ACC112 (cell line): ENCODE measurements at regions not wholly inside any gene's neighbourhood (a gene's known extent, or its start where the extent isn't known, plus 50 kb on each side); places are given as distances from the start of the nearest gene placed in this dataset.
A peak's percentile ranks its signal among the peaks of the same experiment; 100 is the strongest.

ENCODE experiments used
- H2AFZ ChIP-seq: fragments of 200-600 bp; sonication (generic); one replicate; pipeline ENCODE4 v1.6.0; 2017; ENCODE audit warnings: antibody characterized with exemption, low read length; ENCODE audit not compliant: unreplicated experiment
- H3K27ac ChIP-seq: fragments of 200-600 bp; sonication (generic); 2 replicates; pipeline ENCODE4 v1.5.1; 2014; ENCODE audit warnings: low read depth, mild to moderate bottlenecking, antibody characterized with exemption, low read length, moderate library complexity
- H3K27me3 ChIP-seq: fragments of 200-600 bp; sonication (generic); 2 replicates; pipeline ENCODE4 v1.6.1; 2014; ENCODE audit warnings: mild to moderate bottlenecking, antibody characterized with exemption, low read length, moderate library complexity, mixed read lengths; ENCODE audit not compliant: insufficient read depth
- H3K36me3 ChIP-seq: fragments of 200-600 bp; sonication (generic); 2 replicates; pipeline ENCODE4 v1.6.1; 2016; ENCODE audit warnings: mild to moderate bottlenecking, antibody characterized with exemption, low read length, moderate library complexity, mixed read lengths; ENCODE audit not compliant: insufficient read depth
- H3K4me1 ChIP-seq: fragments of 200-600 bp; sonication (generic); one replicate; pipeline ENCODE4 v1.6.1; 2016; ENCODE audit warnings: low read length, mixed read lengths; ENCODE audit not compliant: insufficient read depth, unreplicated experiment, control insufficient read depth
- H3K4me3 ChIP-seq: fragments of 200-600 bp; sonication (generic); 2 replicates; pipeline ENCODE4 v1.5.1; 2014; ENCODE audit warnings: mild to moderate bottlenecking, low read depth, low read length
- H3K79me2 ChIP-seq: fragments of 200-600 bp; sonication (generic); one replicate; pipeline ENCODE4 v1.6.0; 2016; ENCODE audit warnings: low read length; ENCODE audit not compliant: control insufficient read depth, unreplicated experiment, insufficient read depth

GRCh38 chr3:106929081-106929480, 448.2 kb upstream of the CCDC54 start:
- Histone ChIP-seq H3K4me1 (no peaks in the 10 kb centered on the region), H2AFZ (no peak overlapping the region), H3K27me3 (no peaks in the 10 kb centered on the region), H3K79me2 (no peaks in the 10 kb centered on the region), H3K4me3 (no peak overlapping the region), H3K36me3 (no peaks in the 10 kb centered on the region), H3K27ac (no peak overlapping the region)

- H3K4me1 ChIP-seq, result no peaks in the 10 kb centered on the region
- H3K79me2 ChIP-seq, result no peaks in the 10 kb centered on the region
- H3K36me3 ChIP-seq, result no peaks in the 10 kb centered on the region
- H3K27me3 ChIP-seq, result no peaks in the 10 kb centered on the region
- H3K4me3 ChIP-seq, result no peak overlapping the region
- H2AFZ ChIP-seq, result no peak overlapping the region
- H3K27ac ChIP-seq, result no peak overlapping the region
Measured at GRCh38 chr3:106930086-106930485, 447.2 kb upstream of the CCDC54 start.

GRCh38 chr3:106931904-106932303, 445.3 kb upstream of the CCDC54 start:
- Histone ChIP-seq H3K79me2 (no peaks in the 10 kb centered on the region), H3K27me3 (no peaks in the 10 kb centered on the region), H3K4me1 (no peaks in the 10 kb centered on the region), H3K4me3 (no peak overlapping the region), H2AFZ (no peak overlapping the region), H3K36me3 (no peaks in the 10 kb centered on the region), H3K27ac (no peak overlapping the region)

- H2AFZ ChIP-seq, result no peak overlapping the region
- no peak overlapping the region for H3K27ac ChIP-seq
- no peaks in the 10 kb centered on the region for H3K27me3 ChIP-seq
- H3K4me3 ChIP-seq, result no peak overlapping the region
- H3K4me1 ChIP-seq, result no peaks in the 10 kb centered on the region
- H3K36me3 ChIP-seq, result no peaks in the 10 kb centered on the region
- no peaks in the 10 kb centered on the region for H3K79me2 ChIP-seq
Measured at GRCh38 chr3:106936337-106936736, 440.9 kb upstream of the CCDC54 start.

DNA sequence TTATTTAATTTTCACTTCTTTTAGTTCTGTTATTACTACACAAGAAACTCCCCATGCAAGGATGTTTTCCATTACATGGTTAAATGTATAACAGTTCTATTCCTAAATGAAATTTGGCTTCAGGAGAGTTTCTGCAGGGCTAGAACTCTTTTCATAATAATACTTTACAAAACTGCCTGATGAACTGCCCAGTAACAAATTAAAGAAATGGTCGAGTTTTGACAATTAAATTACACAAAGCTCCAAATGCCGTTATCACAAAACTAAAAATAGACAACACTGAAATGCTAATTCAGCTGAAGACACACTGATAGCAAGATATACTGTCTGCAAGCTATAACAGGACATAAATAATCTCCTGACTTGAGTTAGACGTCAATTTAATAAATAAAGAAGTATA, 435.2 kb upstream of the CCDC54 start:
- no peak overlapping the region for H3K4me3 ChIP-seq
- H3K27ac ChIP-seq, result no peak overlapping the region
- H3K79me2 ChIP-seq, result no peaks in the 10 kb centered on the region
- no peaks in the 10 kb centered on the region for H3K36me3 ChIP-seq
- no peaks in the 10 kb centered on the region for H3K27me3 ChIP-seq
- no peak overlapping the region for H2AFZ ChIP-seq
- H3K4me1 ChIP-seq, result no peaks in the 10 kb centered on the region

- no peaks in the 10 kb centered on the region for H3K27me3 ChIP-seq
- H3K4me3 ChIP-seq, result no peak overlapping the region
- H2AFZ ChIP-seq, result no peak overlapping the region
- no peaks in the 10 kb centered on the region for H3K36me3 ChIP-seq
- H3K27ac ChIP-seq, result no peak overlapping the region
- H3K79me2 ChIP-seq, result no peaks in the 10 kb centered on the region
- no peaks in the 10 kb centered on the region for H3K4me1 ChIP-seq
Measured at GRCh38 chr3:106943071-106943470, 434.2 kb upstream of the CCDC54 start.

- H3K36me3 ChIP-seq, result no peaks in the 10 kb centered on the region
- no peak overlapping the region for H3K27ac ChIP-seq
- no peaks in the 10 kb centered on the region for H3K27me3 ChIP-seq
- H3K4me3 ChIP-seq, result no peak overlapping the region
- H2AFZ ChIP-seq, result no peak overlapping the region
- H3K4me1 ChIP-seq, result no peaks in the 10 kb centered on the region
- no peaks in the 10 kb centered on the region for H3K79me2 ChIP-seq
Measured at GRCh38 chr3:106945435-106945834, 431.8 kb upstream of the CCDC54 start.

- Histone ChIP-seq H3K79me2 (no peaks in the 10 kb centered on the region), H3K36me3 (no peaks in the 10 kb centered on the region), H2AFZ (no peak overlapping the region), H3K27ac (no peak overlapping the region), H3K4me1 (no peaks in the 10 kb centered on the region), H3K4me3 (no peak overlapping the region), H3K27me3 (no peaks in the 10 kb centered on the region)
Measured at GRCh38 chr3:106946866-106947265, 430.4 kb upstream of the CCDC54 start.

DNA sequence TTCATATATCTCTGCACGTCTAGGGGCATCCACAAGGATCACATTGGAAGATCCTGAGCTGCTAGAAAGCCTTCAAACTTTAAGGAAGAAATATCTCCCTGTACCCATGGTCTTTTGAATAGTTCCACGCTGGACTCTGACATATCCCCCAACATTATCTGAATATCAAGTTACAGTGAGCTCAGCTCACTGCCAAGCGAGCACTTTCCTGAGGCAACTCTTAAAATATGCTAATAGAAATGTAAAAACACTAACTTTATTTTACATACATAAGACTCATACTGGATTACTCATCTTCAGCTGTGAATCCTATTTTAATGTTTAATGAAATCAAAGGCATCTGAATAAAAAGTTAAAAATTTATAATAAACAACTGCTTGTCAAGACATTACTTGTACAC, 420.2 kb upstream of the CCDC54 start:
- Histone ChIP-seq H3K27ac (no peak overlapping the region), H3K4me3 (no peak overlapping the region), H3K79me2 (no peaks in the 10 kb centered on the region), H2AFZ (no peak overlapping the region), H3K36me3 (no peaks in the 10 kb centered on the region), H3K4me1 (no peaks in the 10 kb centered on the region), H3K27me3 (no peaks in the 10 kb centered on the region)

DNA sequence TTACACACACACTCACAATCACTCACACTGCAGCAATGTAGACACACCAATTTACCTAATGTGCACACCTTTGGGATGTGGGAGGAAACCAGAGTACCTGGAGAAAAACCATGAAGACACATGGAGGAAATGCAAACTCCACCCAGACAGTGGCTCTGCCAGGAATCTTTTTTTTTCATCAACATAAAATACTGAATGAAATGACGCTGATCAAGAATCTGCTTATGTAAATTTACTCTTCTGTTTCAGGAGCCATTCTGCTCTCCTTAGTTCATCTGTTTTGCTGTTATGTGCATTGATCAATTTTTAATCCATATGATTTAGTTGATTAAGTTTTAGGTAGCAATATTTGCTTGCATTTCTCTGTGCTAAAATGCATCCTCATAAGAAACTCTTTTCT, 414.2 kb upstream of the CCDC54 start:
- no peaks in the 10 kb centered on the region for H3K79me2 ChIP-seq
- no peak overlapping the region for H3K4me3 ChIP-seq
- peak overlapping the region; percentile 49 for H2AFZ ChIP-seq
- H3K27ac ChIP-seq, result no peak overlapping the region
- H3K27me3 ChIP-seq, result no peaks in the 10 kb centered on the region
- H3K36me3 ChIP-seq, result no peaks in the 10 kb centered on the region
- peaks cover 12% of the 10 kb centered on the region for H3K4me1 ChIP-seq

DNA sequence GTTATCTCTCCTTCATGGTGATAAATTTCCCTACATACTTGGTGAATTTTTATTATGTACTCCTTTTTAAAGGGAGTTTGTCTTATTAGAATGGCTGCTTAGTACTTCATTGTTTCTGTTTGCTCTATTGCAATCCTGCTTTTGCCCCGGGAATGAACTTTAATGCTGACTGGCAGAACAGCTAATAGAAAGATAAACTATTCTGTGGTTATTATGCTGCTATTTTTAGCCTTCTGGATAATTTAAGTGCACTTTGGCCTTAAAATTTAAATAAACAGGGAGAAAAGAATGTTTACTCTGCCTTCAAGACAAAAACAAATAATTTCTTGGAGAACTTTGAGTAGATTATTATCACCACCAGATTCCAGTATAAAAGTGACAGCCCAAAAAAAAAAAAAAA, 413.8 kb upstream of the CCDC54 start:
- Histone ChIP-seq H2AFZ (peak overlapping the region; percentile 49), H3K36me3 (no peaks in the 10 kb centered on the region), H3K4me3 (no peak overlapping the region), H3K79me2 (no peaks in the 10 kb centered on the region), H3K4me1 (peaks cover 12% of the 10 kb centered on the region), H3K27me3 (no peaks in the 10 kb centered on the region), H3K27ac (no peak overlapping the region)

GRCh38 chr3:106965307-106965706, 411.9 kb upstream of the CCDC54 start:
- H3K27ac ChIP-seq, result no peak overlapping the region
- H3K4me3 ChIP-seq, result no peak overlapping the region
- peaks cover 12% of the 10 kb centered on the region for H3K4me1 ChIP-seq
- H2AFZ ChIP-seq, result no peak overlapping the region
- no peaks in the 10 kb centered on the region for H3K27me3 ChIP-seq
- no peaks in the 10 kb centered on the region for H3K79me2 ChIP-seq
- H3K36me3 ChIP-seq, result no peaks in the 10 kb centered on the region
